ENCODE measurements at regions not wholly inside any gene's neighbourhood (a gene's known extent, or its start where the extent isn't known, plus 50 kb on each side); places are given as distances from the start of the nearest gene placed in this dataset.

DNA sequence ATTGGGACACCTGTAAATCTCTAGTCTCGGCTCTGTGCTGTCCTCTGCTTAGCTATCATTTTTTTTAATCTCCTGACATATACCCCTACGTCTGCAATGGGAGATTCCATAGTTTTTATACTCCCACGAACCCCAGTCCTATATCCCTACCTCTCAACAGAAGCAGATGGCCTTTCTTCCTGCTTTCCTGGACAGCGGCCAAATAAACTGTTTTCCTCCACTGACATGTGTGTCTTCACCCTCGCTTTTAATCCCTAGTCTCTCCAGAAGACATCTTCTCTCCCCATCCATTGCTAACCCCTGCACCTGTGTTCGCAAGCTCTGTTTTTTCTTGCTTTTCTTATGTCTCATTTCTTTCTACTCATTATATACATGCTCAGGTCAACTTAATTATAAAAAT is 395.4 kb downstream of the EPHA4 start:
- TF ChIP-seq CTCF (IDR thresholded peaks at IDR 0.05) (no peak), ZFX (IDR thresholded peaks at IDR 0.05; ENCODE audit: borderline replicate concordance) (no peak)

Data from 22Rv1 (cell line).